Right lobe of liver (tissue), 6 donors: ENCODE measurements at regions not wholly inside any gene's neighbourhood (a gene's known extent, or its start where the extent isn't known, plus 50 kb on each side); places are given as distances from the start of the nearest gene placed in this dataset.

Experiments used
- ATAC-seq, 4 donors: fragments of 200-7000 bp; cut with Tn5 transposase; one replicate each; pipeline ENCODE4 v1.9.1; 2020; ENCODE audit warnings: mild to moderate bottlenecking in 4 of 4, moderate library complexity in 4 of 4
- DNase-seq, 3 donors: peaks; one replicate each; pipeline ENCODE4 v3.0.0-alpha.2; 2020
- H3K27ac ChIP-seq, 3 donors: fragments of 200-600 bp; one replicate each; pipeline ENCODE4 v1.8.0; 2022
- H3K27me3 ChIP-seq, 2 donors: fragments of 200-600 bp; one replicate each; pipeline ENCODE4 v1.8.0; 2022
- H3K36me3 ChIP-seq, 4 donors: fragments of 200-600 bp; sonication (generic) in 1 of 4; one replicate each; pipeline versions ENCODE4 v1.5.1 to v1.8.0; 2017 to 2022; ENCODE audit warnings: control low read depth in 1 of 4
- H3K4me1 ChIP-seq, 4 donors: fragments of 200-600 bp; sonication (generic) in 1 of 4; one replicate each; pipeline versions ENCODE4 v1.5.1 to v1.8.0; 2017 to 2022; ENCODE audit warnings: control low read depth in 1 of 4
- H3K4me3 ChIP-seq, 3 donors: fragments of 200-600 bp; one replicate each; pipeline ENCODE4 v1.8.0; 2022
- H3K9me3 ChIP-seq, 4 donors: fragments of 200-600 bp; sonication (generic) in 1 of 4; one replicate each; pipeline versions ENCODE4 v1.5.1 to v1.8.0; 2017 to 2022; ENCODE audit warnings: control low read depth in 1 of 4
- CTCF ChIP-seq, 4 donors: fragments of 200-600 bp in 3 of 4; fragments of 450-650 bp in 1 of 4; IDR thresholded peaks; one replicate each; pipeline versions ENCODE4 v1.5.1 to v1.8.0; 2016 to 2022; ENCODE audit warnings: antibody characterized with exemption in 4 of 4, mild to moderate bottlenecking in 2 of 4
- POLR2A ChIP-seq: fragments of 450-650 bp; IDR thresholded peaks from one replicate; pipeline ENCODE4 v1.6.1; 2017; ENCODE audit warnings: antibody characterized with exemption, mild to moderate bottlenecking
- WGBS: methylation state at CpG from one replicate; pipeline ENCODE4 v1.1.6; 2018; ENCODE audit warnings: low coverage, low lambda C conversion rate; ENCODE audit not compliant: insufficient coverage; ENCODE audit errors: missing lambda C conversion rate; 5-methylcytosine and 5-hydroxymethylcytosine counted together
- intact Hi-C, 2 donors: fragments of 100-400 bp; cut with DNase I; formaldehyde crosslinking; loops; one replicate each; pipeline versions ENCODE4 v1.11.2 to v1.14.1; 2022
- donor health status: DM: no; HTN: yes; CAD: no.
- donor health status: DM: no; HTN: no; CAD: no.
- donor health status: DM: no; HTN: no; CAD: no.
- donor health status: DM: no; HTN: yes; CAD: no.
- donor health status: DM: no; HTN: yes; CAD: no.

- no peak overlapping the region for H3K4me3 ChIP-seq
- TF ChIP-seq POLR2A (no peak), CTCF (IDR thresholded peaks at IDR 0.05) (no peak)
- no peaks in the 10 kb centered on the region for H3K9me3 ChIP-seq
- H3K27me3 ChIP-seq, result no peaks in the 10 kb centered on the region
- intact Hi-C loops, result no loop called here
- no peaks in the 10 kb centered on the region for H3K36me3 ChIP-seq
- H3K4me1 ChIP-seq, result no peaks in the 10 kb centered on the region
- H3K27ac ChIP-seq, result no peak overlapping the region
- no peak for DNase-seq
- no peak for ATAC-seq
- WGBS, result 53% methylated on average over 3 of the region's 4 CpGs
Measured at GRCh38 chr3:40655551-40655950, 130.8 kb downstream of the ZNF621 start.

GRCh38 chr3:40657623-40658022 is 132.9 kb downstream of the ZNF621 start:
- no peak overlapping the region for H3K4me3 ChIP-seq
- no peaks in the 10 kb centered on the region for H3K36me3 ChIP-seq
- no peak for DNase-seq
- no peak overlapping the region for H3K27ac ChIP-seq
- H3K27me3 ChIP-seq, result no peaks in the 10 kb centered on the region
- ATAC-seq, result no peak
- H3K4me1 ChIP-seq, result no peaks in the 10 kb centered on the region
- WGBS, result 95% methylated on average over 3 of the region's 3 CpGs
- H3K9me3 ChIP-seq, result no peaks in the 10 kb centered on the region
- TF ChIP-seq POLR2A (no peak), CTCF (IDR thresholded peaks at IDR 0.05) (no peak)
- intact Hi-C loops, result no loop called here

- Histone ChIP-seq H3K36me3 (no peaks in the 10 kb centered on the region), H3K27ac (no peak overlapping the region), H3K4me3 (no peak overlapping the region), H3K27me3 (no peaks in the 10 kb centered on the region), H3K9me3 (no peaks in the 10 kb centered on the region), H3K4me1 (no peaks in the 10 kb centered on the region)
- no peak for ATAC-seq
- intact Hi-C loops, result no loop called here
- no peak for DNase-seq
- 65% methylated on average over 5 of the region's 5 CpGs for WGBS
- TF ChIP-seq POLR2A (no peak), CTCF (IDR thresholded peaks at IDR 0.05) (no peak)
Measured at GRCh38 chr3:40658305-40658704, 133.5 kb downstream of the ZNF621 start.

- intact Hi-C loops, result no loop called here
- WGBS, result 45% methylated on average over 1 of the region's 1 CpG
- Histone ChIP-seq H3K36me3 (no peaks in the 10 kb centered on the region), H3K4me3 (no peak overlapping the region), H3K27ac (no peak overlapping the region), H3K27me3 (no peaks in the 10 kb centered on the region), H3K9me3 (no peaks in the 10 kb centered on the region), H3K4me1 (no peaks in the 10 kb centered on the region)
- TF ChIP-seq CTCF (IDR thresholded peaks at IDR 0.05) (no peak), POLR2A (no peak)
- no peak for ATAC-seq
- DNase-seq, result no peak
Measured at GRCh38 chr3:40660554-40660953, 135.8 kb downstream of the ZNF621 start.

GRCh38 chr3:40661284-40661683 is 136.5 kb downstream of the ZNF621 start:
- Histone ChIP-seq H3K27ac (no peak overlapping the region), H3K9me3 (no peaks in the 10 kb centered on the region), H3K4me3 (no peak overlapping the region), H3K36me3 (no peaks in the 10 kb centered on the region), H3K4me1 (no peaks in the 10 kb centered on the region), H3K27me3 (no peaks in the 10 kb centered on the region)
- intact Hi-C loops, result no loop called here
- TF ChIP-seq POLR2A (no peak), CTCF (IDR thresholded peaks at IDR 0.05) (no peak)
- no peak for DNase-seq
- no peak for ATAC-seq
- 82% methylated on average over 1 of the region's 1 CpG for WGBS
